BLaER1 treated with 17β-estradiol and CSF1 and Interleukin-3, amounts not matched to agents 10 nM and 100 nM (cell line): ENCODE measurements at regions not wholly inside any gene's neighbourhood (a gene's known extent, or its start where the extent isn't known, plus 50 kb on each side); places are given as distances from the start of the nearest gene placed in this dataset.

Experiments
- H3K27ac ChIP-seq, 11 experiments: shearing (Covaris generic); formaldehyde crosslinking; 2 replicates each; pipeline ENCODE4 v1.8.1; 2022
- H3K27me3 ChIP-seq, 11 experiments: shearing (Covaris generic); formaldehyde crosslinking; 2 replicates each; pipeline ENCODE4 v1.8.1; 2022
- H3K36me3 ChIP-seq, 11 experiments: shearing (Covaris generic); formaldehyde crosslinking; 2 replicates each; pipeline ENCODE4 v1.8.1; 2022
- H3K4me1 ChIP-seq, 10 experiments: shearing (Covaris generic); formaldehyde crosslinking; 2 replicates each; pipeline ENCODE4 v1.8.1; 2022
- H3K4me2 ChIP-seq, 11 experiments: shearing (Covaris generic); formaldehyde crosslinking; 2 replicates each; pipeline ENCODE4 v1.8.1; 2022
- H3K4me3 ChIP-seq, 10 experiments: shearing (Covaris generic); formaldehyde crosslinking; 2 replicates each; pipeline ENCODE4 v1.8.1; 2022
- H3K9ac ChIP-seq, 11 experiments: shearing (Covaris generic); formaldehyde crosslinking; 2 replicates each; pipeline ENCODE4 v1.8.1; 2022
- H3K9me3 ChIP-seq, 11 experiments: shearing (Covaris generic); formaldehyde crosslinking; replicated peaks in 1 of 11; 2 replicates each; pipeline ENCODE4 v1.8.1; 2022
- H4K20me1 ChIP-seq, 11 experiments: shearing (Covaris generic); formaldehyde crosslinking; 2 replicates each; pipeline ENCODE4 v1.8.1; 2022
- Cebpa-rat ChIP-seq, 11 experiments: shearing (Covaris generic); IDR thresholded peaks; 2 replicates each; pipeline ENCODE4 v1.8.1; 2022

- no peaks in the 10 kb centered on the region for H3K27me3 ChIP-seq
- H3K27ac ChIP-seq = no peak overlapping the region
- no peak for TF ChIP-seq Cebpa-rat (IDR thresholded peaks at IDR 0.05)
- H3K9me3 ChIP-seq = peaks cover 0 to 28% (median 14%) of the 10 kb centered on the region in 11 experiments; a peak in 16 of 22 replicates
- H4K20me1 ChIP-seq = no peaks in the 10 kb centered on the region
- H3K4me1 ChIP-seq = no peaks in the 10 kb centered on the region
- no peak overlapping the region for H3K4me2 ChIP-seq
- no peaks in the 10 kb centered on the region for H3K36me3 ChIP-seq
- H3K4me3 ChIP-seq = no peak overlapping the region
- no peak overlapping the region for H3K9ac ChIP-seq
Observed at GRCh38 chr10:4535521-4535920, 290.5 kb upstream of the AKR1E2 start.

- no peak for TF ChIP-seq Cebpa-rat (IDR thresholded peaks at IDR 0.05)
- no peaks in the 10 kb centered on the region for H3K4me1 ChIP-seq
- peaks cover 0 to 25% (median 15%) of the 10 kb centered on the region in 11 experiments; a peak in 15 of 22 replicates for H3K9me3 ChIP-seq
- H3K9ac ChIP-seq = no peak overlapping the region
- no peaks in the 10 kb centered on the region for H4K20me1 ChIP-seq
- H3K27me3 ChIP-seq = no peaks in the 10 kb centered on the region
- no peaks in the 10 kb centered on the region for H3K36me3 ChIP-seq
- H3K4me2 ChIP-seq = no peak overlapping the region
- H3K4me3 ChIP-seq = no peak overlapping the region
- no peak overlapping the region for H3K27ac ChIP-seq
Observed at GRCh38 chr10:4533621-4534020, 292.4 kb upstream of the AKR1E2 start.

- Histone ChIP-seq H3K4me2 (no peak overlapping the region), H4K20me1 (no peaks in the 10 kb centered on the region), H3K9me3 (peaks cover 0 to 18% (median 12%) of the 10 kb centered on the region in 11 experiments; a peak in 15 of 22 replicates), H3K4me3 (no peak overlapping the region), H3K36me3 (no peaks in the 10 kb centered on the region), H3K27ac (no peak overlapping the region), H3K9ac (no peak overlapping the region), H3K27me3 (no peaks in the 10 kb centered on the region), H3K4me1 (no peaks in the 10 kb centered on the region)
- no peak for TF ChIP-seq Cebpa-rat (IDR thresholded peaks at IDR 0.05)
Observed at GRCh38 chr10:4532976-4533375, 293.0 kb upstream of the AKR1E2 start.

GRCh38 chr10:4532467-4532866 lies 293.5 kb upstream of the AKR1E2 start:
- H3K4me2 ChIP-seq = no peak overlapping the region
- no peak overlapping the region for H3K27ac ChIP-seq
- no peaks in the 10 kb centered on the region for H3K36me3 ChIP-seq
- no peak overlapping the region for H3K9ac ChIP-seq
- no peak for TF ChIP-seq Cebpa-rat (IDR thresholded peaks at IDR 0.05)
- H3K4me1 ChIP-seq = no peaks in the 10 kb centered on the region
- H3K4me3 ChIP-seq = no peak overlapping the region
- no peaks in the 10 kb centered on the region for H4K20me1 ChIP-seq
- no peaks in the 10 kb centered on the region for H3K27me3 ChIP-seq
- peaks cover 0 to 16% (median 6%) of the 10 kb centered on the region in 11 experiments; a peak in 15 of 22 replicates for H3K9me3 ChIP-seq

- H3K4me2 ChIP-seq = no peak overlapping the region
- H3K9ac ChIP-seq = no peak overlapping the region
- H3K9me3 ChIP-seq = peaks cover 0 to 12% (median 2%) of the 10 kb centered on the region in 11 experiments; a peak in 10 of 22 replicates
- H3K4me1 ChIP-seq = no peaks in the 10 kb centered on the region
- H3K27me3 ChIP-seq = no peaks in the 10 kb centered on the region
- no peak overlapping the region for H3K4me3 ChIP-seq
- H4K20me1 ChIP-seq = no peaks in the 10 kb centered on the region
- no peaks in the 10 kb centered on the region for H3K36me3 ChIP-seq
- no peak overlapping the region for H3K27ac ChIP-seq
- TF ChIP-seq Cebpa-rat (IDR thresholded peaks at IDR 0.05) = no peak
Observed at GRCh38 chr10:4532011-4532410, 294.0 kb upstream of the AKR1E2 start.

- no peak for TF ChIP-seq Cebpa-rat (IDR thresholded peaks at IDR 0.05)
- Histone ChIP-seq H3K4me3 (no peak overlapping the region), H3K4me1 (peaks cover 0 to under 1% (median 0%) of the 10 kb centered on the region in 10 experiments; a peak in 1 of 20 replicates), H3K27ac (no peak overlapping the region), H3K36me3 (no peaks in the 10 kb centered on the region), H3K9me3 (0 out of 22 replicates have a peak, but pooled peaks cover 0 to 6% (median 0%) of the 10 kb centered on the region in 11 experiments), H3K27me3 (no peaks in the 10 kb centered on the region), H3K9ac (no peak overlapping the region), H3K4me2 (no peak overlapping the region), H4K20me1 (no peaks in the 10 kb centered on the region)
Observed at GRCh38 chr10:4529266-4529665, 296.7 kb upstream of the AKR1E2 start.

GRCh38 chr10:4527281-4527970 lies 298.6 kb upstream of the AKR1E2 start:
- Histone ChIP-seq H3K9ac (no peak overlapping the region), H3K4me1 (peaks cover 9 to 19% (median 16%) of the 10 kb centered on the region in 10 experiments), H3K4me3 (no peak overlapping the region), H3K9me3 (0 out of 22 replicates have a peak, but pooled peaks cover 0 to 6% (median 0%) of the 10 kb centered on the region in 11 experiments), H3K27me3 (no peaks in the 10 kb centered on the region), H3K4me2 (no peak overlapping the region), H3K27ac (no peak overlapping the region), H4K20me1 (no peaks in the 10 kb centered on the region), H3K36me3 (no peaks in the 10 kb centered on the region)
- no peak for TF ChIP-seq Cebpa-rat (IDR thresholded peaks at IDR 0.05)

GRCh38 chr10:4526311-4526731 lies 299.7 kb upstream of the AKR1E2 start:
- Histone ChIP-seq H3K36me3 (no peaks in the 10 kb centered on the region), H3K27ac (no peak overlapping the region), H3K4me3 (no peak overlapping the region), H3K27me3 (no peaks in the 10 kb centered on the region), H3K9ac (no peak overlapping the region), H3K4me1 (peaks cover 12 to 27% (median 22%) of the 10 kb centered on the region in 10 experiments), H4K20me1 (no peaks in the 10 kb centered on the region), H3K4me2 (no peak overlapping the region), H3K9me3 (0 out of 22 replicates have a peak, but pooled peaks cover 0 to 6% (median 0%) of the 10 kb centered on the region in 11 experiments)
- TF ChIP-seq Cebpa-rat (IDR thresholded peaks at IDR 0.05) = no peak

- Histone ChIP-seq H3K9ac (no peak overlapping the region), H3K4me1 (peaks cover 18 to 27% (median 24%) of the 10 kb centered on the region in 10 experiments), H3K9me3 (0 out of 22 replicates have a peak, but pooled peaks cover 0 to 3% (median 0%) of the 10 kb centered on the region in 11 experiments), H3K27me3 (no peaks in the 10 kb centered on the region), H3K27ac (no peak overlapping the region), H3K4me2 (no peak overlapping the region), H4K20me1 (no peaks in the 10 kb centered on the region), H3K4me3 (no peak overlapping the region), H3K36me3 (no peaks in the 10 kb centered on the region)
- TF ChIP-seq Cebpa-rat (IDR thresholded peaks at IDR 0.05) = no peak
Observed at GRCh38 chr10:4525103-4525502, 300.9 kb upstream of the AKR1E2 start.
